Spleen (tissue), 11 donors: ENCODE measurements at regions not wholly inside any gene's neighbourhood (a gene's known extent, or its start where the extent isn't known, plus 50 kb on each side); places are given as distances from the start of the nearest gene placed in this dataset.

Experiments used
- DNase-seq: peaks from one replicate; pipeline ENCODE4 v3.0.0-alpha.2; 2020
- H3K27ac ChIP-seq, 8 donors: fragments of 200-600 bp; sonication (generic) in 7 of 8; 1 replicate in 4 of 8; 2 replicates in 4 of 8; pipeline versions ENCODE4 v1.5.0 to v1.8.0; 2016 to 2021; ENCODE audit warnings: inconsistent platforms in 4 of 8, mild to moderate bottlenecking in 4 of 8, moderate library complexity in 1 of 8
- H3K27me3 ChIP-seq, 7 donors: fragments of 200-600 bp; sonication (generic) in 6 of 7; replicated peaks in 1 of 7; 1 replicate in 4 of 7; 2 replicates in 3 of 7; pipeline versions ENCODE4 v1.5.0 to v1.8.0; 2016 to 2021; ENCODE audit warnings: inconsistent platforms in 3 of 7, mild to moderate bottlenecking in 1 of 7
- H3K36me3 ChIP-seq, 6 donors: fragments of 200-600 bp; sonication (generic) in 5 of 6; 1 replicate in 4 of 6; 2 replicates in 2 of 6; pipeline versions ENCODE4 v1.5.0 to v1.8.0; 2016 to 2021; ENCODE audit warnings: inconsistent platforms in 2 of 6
- H3K4me1 ChIP-seq, 6 donors: fragments of 200-600 bp; sonication (generic) in 5 of 6; 1 replicate in 3 of 6; 2 replicates in 3 of 6; pipeline versions ENCODE4 v1.5.0 to v1.8.0; 2016 to 2021; ENCODE audit warnings: inconsistent platforms in 3 of 6
- H3K4me3 ChIP-seq, 8 donors: fragments of 200-600 bp; sonication (generic) in 7 of 8; 1 replicate in 4 of 8; 2 replicates in 4 of 8; pipeline versions ENCODE4 v1.5.0 to v1.8.0; 2016 to 2021; ENCODE audit warnings: inconsistent platforms in 4 of 8, mild to moderate bottlenecking in 4 of 8, moderate library complexity in 2 of 8
- H3K9me3 ChIP-seq, 8 donors: fragments of 200-600 bp; sonication (generic) in 7 of 8; 1 replicate in 4 of 8; 2 replicates in 4 of 8; pipeline versions ENCODE4 v1.5.0 to v1.8.0; 2016 to 2021; ENCODE audit warnings: inconsistent platforms in 4 of 8
- POLR2A ChIP-seq, 3 donors: fragments of 450-650 bp; IDR thresholded peaks; one replicate each; pipeline ENCODE4 v1.5.1; 2017; ENCODE audit warnings: antibody characterized with exemption in 3 of 3, mild to moderate bottlenecking in 1 of 3
- POLR2AphosphoS5 ChIP-seq, 3 donors: sonication (generic); formaldehyde crosslinking; IDR thresholded peaks; one replicate each; pipeline ENCODE4 v1.5.1; 2017; ENCODE audit warnings: antibody characterized with exemption in 3 of 3
- WGBS, 5 donors: extraction: QIAGEN DNeasy Blood & Tissue Kit in 3 of 5; methylation state at CpG; one replicate each; pipeline versions ENCODE4 v1.1.5 to v1.1.7; 2013 to 2018; 5-methylcytosine and 5-hydroxymethylcytosine counted together
- intact Hi-C: fragments of 100-400 bp; cut with DNase I; formaldehyde crosslinking; loops from one replicate; pipeline ENCODE4 v1.15.0; 2023; ENCODE audit warnings: low total_unique reads
- TF ChIP-seq, protein P1 (sequence below), 11 experiments: fragments of 200-600 bp in 7 of 11; fragments of 450-650 bp in 4 of 11; sonication (generic) in 4 of 11; IDR thresholded peaks in 8 of 11; conservative IDR thresholded peaks in 3 of 11; 1 replicate in 7 of 11; 2 replicates in 4 of 11; pipeline versions ENCODE4 v1.4.0 to v1.8.0; 2016 to 2021; ENCODE audit warnings: antibody characterized with exemption in 11 of 11, inconsistent platforms in 4 of 11, mild to moderate bottlenecking in 1 of 11
- donor health status: healthy with polysubstance abuse.
- donor health status: DM: no; HTN: no; CAD: no; lungs with moderate emphysema.
- donor health status: DM: no; HTN: no; CAD: no.
- donor health status: Bipolar disorder and iron deficiency.
- donor health status: healthy.
- donor health status: DM: no; HTN: no; CAD: no.
- donor health status: DM: yes; HTN: yes; CAD: no.

DNA sequence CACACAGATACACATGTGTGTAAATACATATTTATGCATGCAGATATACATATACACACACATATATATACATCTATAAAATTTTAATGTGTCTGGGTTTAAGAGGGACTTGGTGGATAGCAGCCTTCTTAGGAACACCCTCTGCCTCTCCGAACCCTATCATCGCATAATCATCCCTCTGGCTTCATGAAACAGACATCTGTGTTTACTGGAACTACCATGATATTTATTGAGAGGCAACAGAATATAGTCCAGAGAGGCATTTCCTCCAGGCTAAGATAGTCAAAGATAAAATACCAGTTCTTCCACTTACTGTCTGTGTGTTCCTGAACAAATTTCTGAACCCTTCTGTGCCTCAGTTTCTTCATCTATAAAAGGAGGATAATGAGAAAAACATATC is 239.0 kb upstream of the FANCL start:
- H3K4me1 ChIP-seq: no peaks in the 10 kb centered on the region
- 92 to 98% (median 94%) methylated on average over 2 of the region's 2 CpGs for WGBS, 5 donors
- H3K27me3 ChIP-seq: no peaks in the 10 kb centered on the region
- no peaks in the 10 kb centered on the region for H3K36me3 ChIP-seq
- no peak overlapping the region for H3K4me3 ChIP-seq
- intact Hi-C loops: no loop called here
- no peak overlapping the region for H3K27ac ChIP-seq
- H3K9me3 ChIP-seq: no peaks in the 10 kb centered on the region
- TF ChIP-seq, protein P1, sequence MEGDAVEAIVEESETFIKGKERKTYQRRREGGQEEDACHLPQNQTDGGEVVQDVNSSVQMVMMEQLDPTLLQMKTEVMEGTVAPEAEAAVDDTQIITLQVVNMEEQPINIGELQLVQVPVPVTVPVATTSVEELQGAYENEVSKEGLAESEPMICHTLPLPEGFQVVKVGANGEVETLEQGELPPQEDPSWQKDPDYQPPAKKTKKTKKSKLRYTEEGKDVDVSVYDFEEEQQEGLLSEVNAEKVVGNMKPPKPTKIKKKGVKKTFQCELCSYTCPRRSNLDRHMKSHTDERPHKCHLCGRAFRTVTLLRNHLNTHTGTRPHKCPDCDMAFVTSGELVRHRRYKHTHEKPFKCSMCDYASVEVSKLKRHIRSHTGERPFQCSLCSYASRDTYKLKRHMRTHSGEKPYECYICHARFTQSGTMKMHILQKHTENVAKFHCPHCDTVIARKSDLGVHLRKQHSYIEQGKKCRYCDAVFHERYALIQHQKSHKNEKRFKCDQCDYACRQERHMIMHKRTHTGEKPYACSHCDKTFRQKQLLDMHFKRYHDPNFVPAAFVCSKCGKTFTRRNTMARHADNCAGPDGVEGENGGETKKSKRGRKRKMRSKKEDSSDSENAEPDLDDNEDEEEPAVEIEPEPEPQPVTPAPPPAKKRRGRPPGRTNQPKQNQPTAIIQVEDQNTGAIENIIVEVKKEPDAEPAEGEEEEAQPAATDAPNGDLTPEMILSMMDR (IDR thresholded peaks at IDR 0.05 in 8 of 11, conservative IDR thresholded peaks at IDR 0.05 in 3 of 11): no peak
- no peak for TF ChIP-seq POLR2A (IDR thresholded peaks at IDR 0.05)
- no peak for TF ChIP-seq POLR2AphosphoS5 (IDR thresholded peaks at IDR 0.05)
- DNase-seq: no peak

DNA sequence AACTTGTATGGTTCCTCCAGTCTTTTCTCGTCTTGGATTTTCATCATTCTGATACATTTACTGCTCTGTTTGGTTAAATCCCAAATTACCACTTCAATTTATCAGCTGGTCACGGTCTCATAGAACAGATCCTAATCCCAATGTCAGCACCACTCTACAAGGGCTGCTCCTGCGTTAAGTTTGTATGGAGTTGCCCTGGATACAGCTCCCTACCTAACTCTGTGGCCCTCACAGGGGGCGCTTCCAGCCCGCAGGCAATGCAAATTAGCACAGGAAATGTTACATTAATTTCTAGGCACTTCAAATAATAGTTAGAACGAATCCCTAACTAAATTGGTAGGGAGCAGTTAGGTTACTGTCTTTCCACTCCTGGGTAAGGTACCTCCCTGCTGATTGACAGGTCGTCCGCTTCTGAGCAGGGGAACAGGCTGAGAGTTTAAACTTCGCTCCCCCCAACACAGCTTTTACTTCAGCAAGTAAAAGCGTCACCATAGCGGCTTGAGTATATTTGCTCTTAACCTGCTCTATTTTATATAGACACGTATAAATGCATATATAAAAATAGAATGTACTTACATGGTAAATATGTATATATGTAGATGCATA is 238.5 kb upstream of the FANCL start:
- Histone ChIP-seq H3K27ac (no peak overlapping the region), H3K9me3 (no peaks in the 10 kb centered on the region), H3K27me3 (no peaks in the 10 kb centered on the region), H3K4me3 (no peak overlapping the region), H3K4me1 (no peaks in the 10 kb centered on the region), H3K36me3 (no peaks in the 10 kb centered on the region)
- no peak for DNase-seq
- 75 to 89% (median 83%) methylated on average over 12 of the region's 12 CpGs for WGBS, 5 donors
- intact Hi-C loops: no loop called here
- TF ChIP-seq POLR2AphosphoS5 (IDR thresholded peaks at IDR 0.05): no peak
- no peak for TF ChIP-seq POLR2A (IDR thresholded peaks at IDR 0.05)
- TF ChIP-seq, protein P1 (IDR thresholded peaks at IDR 0.05 in 8 of 11, conservative IDR thresholded peaks at IDR 0.05 in 3 of 11): no peak

DNA sequence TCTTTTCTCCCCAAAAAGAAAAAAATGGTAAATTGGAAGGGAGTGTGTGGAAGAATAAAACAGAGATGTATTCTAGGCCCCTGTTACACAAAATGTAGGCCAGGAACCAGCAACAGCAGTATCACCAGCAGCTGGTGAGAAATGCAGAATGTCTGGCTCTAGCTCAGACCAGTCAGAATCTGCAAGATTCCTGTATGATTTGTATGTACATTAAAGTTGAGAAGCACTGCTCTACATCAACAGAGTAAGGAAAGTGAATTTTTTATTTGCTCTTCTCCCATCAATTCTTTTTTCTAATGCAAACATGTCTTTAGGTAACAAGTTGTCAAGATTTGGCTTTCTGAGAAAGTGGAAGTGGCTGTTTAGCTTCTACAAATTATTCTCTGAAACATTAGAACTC is 235.4 kb upstream of the FANCL start:
- no peak overlapping the region for H3K27ac ChIP-seq
- intact Hi-C loops: no loop called here
- no peak for DNase-seq

DNA sequence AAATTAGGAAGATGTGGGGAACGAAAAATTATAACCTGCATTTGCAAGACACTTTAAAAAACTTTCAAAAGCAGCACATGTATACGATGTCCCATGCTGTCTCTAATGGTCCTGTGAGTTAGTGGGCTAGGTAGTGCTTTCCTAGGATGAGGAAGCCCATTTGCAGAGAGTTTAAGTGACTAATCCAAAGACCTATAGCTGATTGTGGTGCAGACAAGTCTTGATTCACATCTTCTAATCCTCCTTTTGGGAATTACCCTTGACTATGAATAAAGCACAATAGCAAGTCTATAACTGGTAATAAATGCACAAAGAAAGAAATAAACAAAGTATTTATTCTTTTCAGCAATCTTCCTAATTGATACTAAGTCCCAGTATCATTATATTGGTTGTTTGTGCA is 234.6 kb upstream of the FANCL start:
- DNase-seq: no peak
- Histone ChIP-seq H3K36me3 (no peaks in the 10 kb centered on the region), H3K4me3 (no peak overlapping the region), H3K9me3 (no peaks in the 10 kb centered on the region), H3K27me3 (no peaks in the 10 kb centered on the region), H3K27ac (no peak overlapping the region), H3K4me1 (no peaks in the 10 kb centered on the region)
- intact Hi-C loops: no loop called here
- TF ChIP-seq, protein P1 (IDR thresholded peaks at IDR 0.05 in 8 of 11, conservative IDR thresholded peaks at IDR 0.05 in 3 of 11): no peak
- TF ChIP-seq POLR2AphosphoS5 (IDR thresholded peaks at IDR 0.05) (no peak), POLR2A (IDR thresholded peaks at IDR 0.05) (no peak)
- 73 to 84% (median 75%) methylated on average over 2 of the region's 2 CpGs for WGBS, 5 donors

More for the DNA sequence above, 235.4 kb upstream of the FANCL start:
- H3K9me3 ChIP-seq: no peaks in the 10 kb centered on the region
- H3K27me3 ChIP-seq: no peaks in the 10 kb centered on the region
- H3K4me1 ChIP-seq: no peaks in the 10 kb centered on the region
- H3K4me3 ChIP-seq: no peak overlapping the region
- no peak for TF ChIP-seq POLR2AphosphoS5 (IDR thresholded peaks at IDR 0.05)
- no peak for TF ChIP-seq POLR2A (IDR thresholded peaks at IDR 0.05)
- TF ChIP-seq, protein P1 (IDR thresholded peaks at IDR 0.05 in 8 of 11, conservative IDR thresholded peaks at IDR 0.05 in 3 of 11): no peak
- no peaks in the 10 kb centered on the region for H3K36me3 ChIP-seq
